ENCODE measurements at regions not wholly inside any gene's neighbourhood (a gene's known extent, or its start where the extent isn't known, plus 50 kb on each side); places are given as distances from the start of the nearest gene placed in this dataset.

- no peak for DNase-seq
Observed at GRCh38 chr16:63752347-63752746, 1369.5 kb downstream of the CDH11 start.

GRCh38 chr16:63749276-63749675, 1372.6 kb downstream of the CDH11 start:
- DNase-seq, result no peak

- DNase-seq, result no peak
Observed at GRCh38 chr16:63745456-63745855, 1376.4 kb downstream of the CDH11 start.

- DNase-seq, result no peak
Observed at GRCh38 chr16:63744077-63744874, 1377.6 kb downstream of the CDH11 start.

GRCh38 chr16:63742150-63742549, 1379.7 kb downstream of the CDH11 start:
- DNase-seq, result no peak

GRCh38 chr16:63737633-63738032, 1384.2 kb downstream of the CDH11 start:
- no peak for DNase-seq

- no peak for DNase-seq
Observed at GRCh38 chr16:63735456-63735855, 1386.4 kb downstream of the CDH11 start.

GRCh38 chr16:63720848-63721247, 1401.0 kb downstream of the CDH11 start:
- DNase-seq, result no peak

GRCh38 chr16:63719926-63720325, 1401.9 kb downstream of the CDH11 start:
- no peak for DNase-seq

GRCh38 chr16:63717806-63718205, 1404.1 kb downstream of the CDH11 start:
- no peak for DNase-seq

- no peak for DNase-seq
Observed at GRCh38 chr16:63714876-63715275, 1407.0 kb downstream of the CDH11 start.

GRCh38 chr16:63712725-63713124, 1409.1 kb downstream of the CDH11 start:
- DNase-seq, result no peak

GRCh38 chr16:63703612-63704011, 1418.3 kb downstream of the CDH11 start:
- no peak for DNase-seq

GRCh38 chr16:63702981-63703590, 1418.8 kb downstream of the CDH11 start:
- DNase-seq, result no peak

GRCh38 chr16:63697736-63698135, 1424.1 kb downstream of the CDH11 start:
- no peak for DNase-seq

GRCh38 chr16:63695347-63695746, 1426.5 kb downstream of the CDH11 start:
- no peak for DNase-seq

GRCh38 chr16:63690961-63691360, 1430.9 kb downstream of the CDH11 start:
- no peak for DNase-seq

- DNase-seq, result no peak
Observed at GRCh38 chr16:63690267-63690666, 1431.6 kb downstream of the CDH11 start.

- DNase-seq, result no peak
Observed at GRCh38 chr16:63689068-63689467, 1432.8 kb downstream of the CDH11 start.

GRCh38 chr16:63684149-63685101, 1437.4 kb downstream of the CDH11 start:
- DNase-seq, result no peak

- no peak for DNase-seq
Observed at GRCh38 chr16:63682844-63683243, 1439.0 kb downstream of the CDH11 start.

GRCh38 chr16:63672493-63672892, 1449.4 kb downstream of the CDH11 start:
- no peak for DNase-seq

GRCh38 chr16:63663155-63663554, 1458.7 kb downstream of the CDH11 start:
- DNase-seq, result no peak

Data from stimulated activated CD4-positive, alpha-beta T cell treated with anti-CD3 and anti-CD28 coated beads, Interleukin-4, amount 100 ng/mL, for 4 hours (primary cell).